GM19328 (cell line): ENCODE measurements at regions not wholly inside any gene's neighbourhood (a gene's known extent, or its start where the extent isn't known, plus 50 kb on each side); places are given as distances from the start of the nearest gene placed in this dataset.

Experiments
- ATAC-seq: cut with Tn5 transposase; IDR thresholded peaks from one replicate; pipeline ENCODE4 v1.9.1; 2021; ENCODE audit warnings: mild to moderate bottlenecking, moderate library complexity; ENCODE audit not compliant: unreplicated experiment

GRCh38 chr7:9955138-9955537 lies 1018.5 kb upstream of the PHF14 start:
- no peak for ATAC-seq

DNA sequence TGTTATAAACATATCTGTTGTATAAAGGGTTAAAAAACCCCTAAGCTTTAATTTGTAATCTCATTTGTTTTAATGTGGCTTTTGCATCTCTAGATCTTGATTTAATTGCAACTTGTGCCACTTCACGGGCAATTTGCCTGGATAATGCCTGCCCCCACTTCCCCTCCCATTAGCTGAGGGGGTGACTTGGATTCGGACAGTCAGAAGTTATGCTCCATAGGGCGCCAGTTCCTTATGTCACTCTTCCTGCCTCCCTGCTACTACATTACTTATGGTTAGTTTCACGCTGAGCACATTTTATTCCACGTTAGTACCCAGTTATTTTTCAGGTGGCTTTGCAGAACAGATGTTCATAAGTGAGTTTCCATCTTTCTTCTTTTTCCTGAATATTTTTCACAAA lies 1015.2 kb upstream of the PHF14 start:
- no peak for ATAC-seq

DNA sequence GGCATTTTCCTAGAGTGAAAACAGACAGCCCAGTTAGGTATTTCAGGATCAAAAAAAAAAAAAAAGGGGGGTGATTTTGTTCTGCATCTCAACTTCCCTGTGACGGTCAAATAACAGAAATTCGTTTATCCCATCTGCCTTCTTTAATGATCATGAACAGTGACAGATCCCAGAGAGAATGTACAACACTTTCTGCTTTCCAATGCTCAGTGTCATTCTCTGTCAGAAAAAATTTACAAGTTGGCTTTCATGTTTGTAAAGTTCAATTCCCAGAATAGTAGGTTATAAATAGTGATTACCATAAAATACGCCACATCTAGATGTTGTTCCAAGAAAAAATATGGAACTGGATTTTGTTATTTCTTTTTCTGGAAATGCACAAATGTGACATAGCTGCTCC lies 1013.2 kb upstream of the PHF14 start:
- ATAC-seq = no peak

DNA sequence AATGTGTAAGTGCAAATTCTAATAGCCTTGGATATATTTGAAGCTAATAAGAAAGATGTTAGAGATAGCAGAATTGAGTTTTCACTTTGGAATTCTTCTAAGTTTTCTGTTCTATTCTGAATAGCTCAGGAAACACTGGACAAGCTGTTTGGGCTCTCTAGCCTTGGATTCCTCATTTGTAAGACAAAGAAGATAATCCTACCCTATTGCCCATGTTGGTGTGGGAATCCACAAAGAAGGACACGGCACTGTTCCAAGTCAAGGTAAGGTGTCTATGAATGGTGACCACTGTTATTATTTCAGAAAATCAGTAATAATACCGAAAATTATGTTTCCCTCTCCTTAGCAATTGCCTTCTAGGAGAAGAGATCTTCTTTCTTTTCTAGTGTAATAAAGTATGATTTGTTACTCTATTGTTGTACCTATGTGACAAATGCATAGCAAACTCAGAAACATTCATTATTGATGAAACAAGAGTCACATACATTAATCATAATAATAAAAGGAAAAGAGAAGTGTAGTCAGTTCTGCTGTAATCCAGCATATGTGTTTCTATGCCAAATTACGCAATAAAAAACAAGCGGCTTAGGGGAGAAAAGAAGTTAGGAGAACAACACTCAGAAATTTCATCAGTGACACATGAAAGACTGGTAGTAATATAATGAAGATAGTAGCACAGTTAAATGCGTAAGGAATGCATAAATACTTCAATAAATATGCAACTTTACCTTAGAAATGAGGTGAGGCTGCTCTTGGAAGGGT lies 1012.3 kb upstream of the PHF14 start:
- ATAC-seq = no peak

- no peak for ATAC-seq
These were observed 1010.9 kb upstream of the PHF14 start for GRCh38 chr7:9962742-9963141.

DNA sequence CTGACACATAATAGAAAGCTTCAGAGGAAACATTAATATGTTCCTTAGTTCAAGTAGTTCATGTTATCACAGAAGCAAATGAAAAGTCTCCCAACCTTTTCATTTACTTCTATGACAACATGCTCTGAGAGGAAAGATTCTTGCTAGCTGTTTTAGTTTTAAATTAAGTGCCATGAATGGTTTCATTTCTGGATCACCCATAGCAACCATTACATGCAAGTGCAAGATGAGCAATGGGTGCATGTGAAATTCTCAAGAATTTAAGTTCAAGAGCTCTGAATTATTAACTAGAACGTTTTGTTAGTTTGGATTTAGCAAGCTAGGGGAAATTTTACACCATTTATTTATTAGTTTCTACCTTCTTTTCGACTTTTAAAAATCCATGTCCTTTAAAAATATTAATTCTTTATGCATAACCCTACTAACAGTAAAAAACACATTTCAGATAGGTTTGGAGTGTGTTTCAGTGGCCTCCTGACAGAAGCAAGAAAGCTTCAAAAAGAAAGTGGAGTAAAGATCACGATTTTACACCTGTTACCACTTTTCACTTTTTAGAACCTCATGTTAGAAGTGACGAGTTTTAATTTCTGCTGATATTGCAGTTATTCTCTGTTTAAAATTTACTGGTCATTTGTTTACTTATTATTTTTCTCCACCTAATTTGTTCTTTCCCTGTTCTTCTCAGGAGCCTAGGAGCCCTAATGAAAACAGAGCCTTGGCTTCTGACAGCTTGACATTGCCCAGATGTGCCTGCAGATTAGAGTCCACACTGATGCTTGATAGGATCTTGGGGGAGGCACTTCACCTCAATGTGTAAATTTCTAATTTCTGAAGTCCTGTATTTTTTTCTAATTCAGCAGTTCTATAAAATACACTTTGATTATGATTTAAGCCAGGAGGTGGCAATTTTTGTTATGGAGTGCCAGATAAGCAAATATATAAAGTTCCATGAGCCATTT lies 995.3 kb upstream of the PHF14 start:
- ATAC-seq = no peak

DNA sequence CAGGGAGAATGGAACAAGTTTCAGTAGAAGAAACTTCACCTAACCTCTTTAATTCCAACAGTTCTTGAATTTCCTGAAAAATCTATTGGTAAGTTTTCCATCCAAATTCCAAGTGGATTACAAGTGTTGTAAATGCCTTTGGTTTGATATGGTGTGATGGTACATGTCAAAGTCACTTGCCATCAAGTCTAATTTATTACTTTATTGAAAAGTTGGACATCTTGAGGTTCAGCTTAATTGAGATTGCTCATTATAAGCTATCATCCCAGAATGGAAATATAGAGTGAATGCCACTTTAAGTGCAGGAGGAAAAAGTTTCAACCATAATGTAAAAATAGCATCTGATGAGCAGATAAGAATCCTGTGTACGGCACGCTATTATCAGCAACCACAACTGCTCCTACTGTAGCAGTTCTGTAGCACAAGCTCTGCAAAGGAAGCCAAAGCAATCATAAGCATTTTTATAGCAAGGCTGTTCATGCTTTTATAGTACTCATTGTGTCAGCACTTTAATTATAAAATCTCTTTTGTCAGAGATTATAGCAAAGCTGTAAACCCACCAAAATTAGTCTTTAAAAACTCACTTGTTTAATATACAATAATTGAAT lies 991.8 kb upstream of the PHF14 start:
- no peak for ATAC-seq

GRCh38 chr7:9983048-9983447 lies 990.6 kb upstream of the PHF14 start:
- no peak for ATAC-seq

GRCh38 chr7:10015687-10016086 lies 958.0 kb upstream of the PHF14 start:
- ATAC-seq = no peak

- ATAC-seq = no peak
These were observed 951.2 kb upstream of the PHF14 start for GRCh38 chr7:10022480-10022879.

GRCh38 chr7:10022957-10023356 lies 950.7 kb upstream of the PHF14 start:
- ATAC-seq = no peak

GRCh38 chr7:10034843-10035556 lies 938.7 kb upstream of the PHF14 start:
- ATAC-seq = no peak

DNA sequence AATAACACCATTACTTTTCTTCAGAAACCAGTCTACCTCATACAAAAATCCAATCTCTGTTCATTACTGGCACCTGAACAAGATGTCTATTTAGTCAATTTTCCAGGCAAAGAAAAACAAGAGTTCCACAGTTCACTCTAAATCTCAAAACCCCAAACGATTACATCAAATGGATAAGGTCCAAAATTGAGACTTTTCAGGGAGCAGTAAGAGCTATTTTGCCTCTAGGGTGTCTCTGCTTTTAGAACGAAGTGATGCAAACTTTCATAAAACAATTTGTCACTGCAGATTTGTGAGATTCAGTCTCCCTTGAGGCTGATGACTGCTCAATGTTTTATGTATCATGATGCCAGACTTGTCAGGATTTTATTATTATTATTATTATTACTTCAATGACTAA lies 937.0 kb upstream of the PHF14 start:
- no peak for ATAC-seq

GRCh38 chr7:10038351-10038750 lies 935.3 kb upstream of the PHF14 start:
- no peak for ATAC-seq

- no peak for ATAC-seq
These were observed 933.0 kb upstream of the PHF14 start for GRCh38 chr7:10040674-10041073.

DNA sequence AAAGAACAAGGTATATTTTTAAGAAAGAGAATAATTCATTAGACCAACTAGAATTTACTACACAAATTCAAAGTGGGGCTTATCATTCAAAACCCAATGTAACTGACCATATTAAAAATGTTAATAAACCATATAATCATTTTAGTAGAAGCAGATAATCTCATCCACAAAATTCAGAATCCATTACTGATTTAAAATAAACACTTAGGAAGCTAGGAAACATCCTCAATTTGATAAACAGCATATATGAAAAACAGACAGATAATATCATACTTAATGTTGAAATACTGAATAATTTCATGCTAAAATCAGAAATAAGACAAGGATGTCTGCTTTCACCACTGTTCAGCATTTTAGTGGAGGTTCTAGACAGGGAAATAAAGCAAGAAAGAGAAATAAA lies 902.8 kb upstream of the PHF14 start:
- no peak for ATAC-seq

DNA sequence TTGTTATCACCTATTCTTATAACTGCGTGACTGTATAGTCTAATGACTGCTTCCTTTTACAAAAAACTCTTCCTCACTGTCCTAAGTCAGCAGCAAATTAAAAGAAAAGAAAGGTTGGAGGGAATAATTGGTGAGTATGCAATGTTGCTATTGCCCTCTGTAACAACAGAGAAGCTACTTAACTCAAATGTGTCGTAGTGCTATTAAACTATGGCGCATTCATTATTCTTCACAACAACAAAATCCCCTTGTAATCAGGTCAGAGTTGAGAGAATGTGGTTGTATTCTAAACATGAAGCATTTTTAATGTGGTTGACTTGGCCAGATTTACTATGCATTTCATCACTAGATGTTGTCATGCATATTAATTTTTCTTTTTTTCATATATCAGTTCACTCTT lies 897.8 kb upstream of the PHF14 start:
- no peak for ATAC-seq

GRCh38 chr7:10076660-10077300 lies 896.9 kb upstream of the PHF14 start:
- ATAC-seq = no peak

- ATAC-seq = no peak
These were observed 894.1 kb upstream of the PHF14 start for GRCh38 chr7:10079572-10079971.

- no peak for ATAC-seq
These were observed 890.8 kb upstream of the PHF14 start for GRCh38 chr7:10082896-10083295.

- no peak for ATAC-seq
These were observed 889.9 kb upstream of the PHF14 start for GRCh38 chr7:10083766-10084165.
